H1 (cell line): ENCODE measurements at regions not wholly inside any gene's neighbourhood (a gene's known extent, or its start where the extent isn't known, plus 50 kb on each side); places are given as distances from the start of the nearest gene placed in this dataset.

Experiments used
- CTCF ChIA-PET: fragments of 300-600 bp; sonication (Branson Sonifier 250); formaldehyde crosslinking; loops from one replicate; lab custom pipeline; 2021; ENCODE audit not compliant: partially characterized antibody; lab: Charles Lee
- POLR2A ChIA-PET: fragments of 300-600 bp; sonication (Branson Sonifier 250); formaldehyde crosslinking; loops from one replicate; lab custom pipeline; 2021; ENCODE audit warnings: inconsistent platforms; ENCODE audit not compliant: partially characterized antibody; lab: Charles Lee
- DNase-seq, 2 experiments: peaks; one replicate each; pipeline versions ENCODE4 v3.0.0 to v3.0.0-alpha.2; 2010 to 2022; ENCODE audit warnings: low spot score in 2 of 2, low read depth in 1 of 2, mixed read lengths in 1 of 2
- FAIRE-seq: peaks from 2 replicates; lab custom pipeline; 2011; peaks lifted over from hg19 to GRCh38; lab: Jason Lieb, UNC
- H2AFZ ChIP-seq: 2 replicates; pipeline ENCODE4 v1.8.1; 2012; ENCODE audit warnings: low read length, inconsistent platforms
- H2AK5ac ChIP-seq: 2 replicates; pipeline ENCODE4 v1.6.1; 2013; ENCODE audit warnings: low read depth, low read length
- H2BK120ac ChIP-seq: replicated peaks from 2 replicates; pipeline ENCODE3; 2013; ENCODE audit warnings: low read depth, low read length, inconsistent platforms
- H2BK12ac ChIP-seq: 2 replicates; pipeline ENCODE4 v1.6.1; 2013; ENCODE audit warnings: low read depth, low read length
- H2BK15ac ChIP-seq: 2 replicates; pipeline ENCODE4 v1.6.1; 2013; ENCODE audit warnings: low read length
- H2BK20ac ChIP-seq: 2 replicates; pipeline ENCODE4 v1.6.1; 2013; ENCODE audit warnings: low read length
- H2BK5ac ChIP-seq: 2 replicates; pipeline ENCODE4 v1.6.1; 2013; ENCODE audit warnings: low read depth, low read length
- H3K14ac ChIP-seq: 2 replicates; pipeline ENCODE4 v1.6.1; 2013; ENCODE audit warnings: inconsistent platforms; ENCODE audit not compliant: insufficient read length
- H3K18ac ChIP-seq: 2 replicates; pipeline ENCODE4 v1.6.1; 2013; ENCODE audit warnings: low read length; ENCODE audit errors: extremely low read depth
- H3K23ac ChIP-seq: 2 replicates; pipeline ENCODE4 v1.6.1; 2013; ENCODE audit warnings: inconsistent platforms; ENCODE audit not compliant: insufficient read length
- H3K23me2 ChIP-seq: 2 replicates; pipeline ENCODE4 v1.6.1; 2013; ENCODE audit warnings: low read depth, low read length
- H3K27ac ChIP-seq: 2 replicates; pipeline ENCODE4 v1.6.1; 2011; ENCODE audit warnings: low read depth, low read length, inconsistent platforms
- H3K27me3 ChIP-seq, 4 experiments: replicated peaks in 1 of 4; 1 replicate in 1 of 4; 2 replicates in 3 of 4; pipeline versions ENCODE4 v1.6.1 to v1.8.1; 2011 to 2013; ENCODE audit warnings: low read length in 3 of 4, mild to moderate bottlenecking in 3 of 4, inconsistent platforms in 2 of 4, mixed read lengths in 2 of 4, moderate library complexity in 1 of 4; ENCODE audit not compliant: control insufficient read depth in 3 of 4, insufficient read depth in 3 of 4; ENCODE audit errors: extremely low read depth in 1 of 4
- H3K36me3 ChIP-seq, 4 experiments: 2 replicates each; pipeline versions ENCODE4 v1.6.1 to v1.8.1; 2011 to 2013; ENCODE audit warnings: mild to moderate bottlenecking in 4 of 4, low read length in 3 of 4, moderate library complexity in 2 of 4, control low read depth in 1 of 4, inconsistent platforms in 1 of 4; ENCODE audit not compliant: insufficient read depth in 4 of 4, control insufficient read depth in 2 of 4
- H3K4ac ChIP-seq: replicated peaks from 2 replicates; pipeline ENCODE3; 2013; ENCODE audit warnings: low read length, low read depth, mixed read lengths, inconsistent platforms; ENCODE audit not compliant: insufficient read length
- H3K4me1 ChIP-seq, 4 experiments: replicated peaks in 1 of 4; 1 replicate in 1 of 4; 2 replicates in 3 of 4; pipeline versions ENCODE4 v1.6.1 to v1.8.1; 2011 to 2013; ENCODE audit warnings: low read length in 3 of 4, inconsistent platforms in 2 of 4, mixed read lengths in 1 of 4; ENCODE audit not compliant: insufficient read depth in 4 of 4, control insufficient read depth in 3 of 4
- H3K4me2 ChIP-seq, 2 experiments: 2 replicates each; pipeline versions ENCODE4 v1.6.1 to v1.8.1; 2011 to 2013; ENCODE audit warnings: low read depth in 2 of 2, low read length in 2 of 2, control low read depth in 1 of 2, inconsistent platforms in 1 of 2, mild to moderate bottlenecking in 1 of 2; ENCODE audit not compliant: insufficient read depth in 1 of 2
- H3K4me3 ChIP-seq, 4 experiments: fragments of 200-600, 300-600 bp in 1 of 4; sonication (generic), shearing (Covaris generic), sonication (Bioruptor Twin) in 1 of 4; 2 replicates each; pipeline versions ENCODE4 v1.5.1 to v1.8.1; 2011 to 2016; ENCODE audit warnings: low read length in 4 of 4, low read depth in 3 of 4, control low read depth in 2 of 4, inconsistent platforms in 2 of 4, mild to moderate bottlenecking in 2 of 4, mixed read lengths in 1 of 4, moderate library complexity in 1 of 4; ENCODE audit not compliant: insufficient read depth in 2 of 4; ENCODE audit errors: extremely low read depth in 1 of 4
- H3K56ac ChIP-seq: replicated peaks from 2 replicates; pipeline ENCODE3; 2013; ENCODE audit warnings: low read depth, mild to moderate bottlenecking, mixed read lengths, low read length, inconsistent platforms; ENCODE audit not compliant: insufficient read length
- H3K79me1 ChIP-seq: 2 replicates; pipeline ENCODE4 v1.6.1; 2013; ENCODE audit warnings: low read depth, low read length, control low read depth
- H3K79me2 ChIP-seq, 2 experiments: 2 replicates each; pipeline versions ENCODE4 v1.6.1 to v1.8.1; 2012 to 2013; ENCODE audit warnings: low read length in 2 of 2, mild to moderate bottlenecking in 2 of 2, inconsistent platforms in 1 of 2; ENCODE audit not compliant: insufficient read depth in 2 of 2, control insufficient read depth in 1 of 2
- H3K9ac ChIP-seq, 4 experiments: replicated peaks in 1 of 4; 1 replicate in 1 of 4; 2 replicates in 3 of 4; pipeline versions ENCODE4 v1.6.1 to v1.8.1; 2011 to 2013; ENCODE audit warnings: low read depth in 3 of 4, low read length in 3 of 4, control low read depth in 2 of 4, mild to moderate bottlenecking in 2 of 4, moderate library complexity in 2 of 4, inconsistent platforms in 1 of 4; ENCODE audit errors: extremely low read depth in 1 of 4
- H3K9me3 ChIP-seq, 2 experiments: 2 replicates each; pipeline versions ENCODE4 v1.6.1 to v1.8.1; 2012 to 2013; ENCODE audit warnings: mild to moderate bottlenecking in 2 of 2, moderate library complexity in 2 of 2, control low read depth in 1 of 2, inconsistent platforms in 1 of 2, low read depth in 1 of 2, low read length in 1 of 2, mixed read lengths in 1 of 2; ENCODE audit not compliant: insufficient read depth in 2 of 2
- H4K20me1 ChIP-seq, 2 experiments: replicated peaks in 1 of 2; 2 replicates each; pipeline versions ENCODE3 to v1.8.1; 2011 to 2013; ENCODE audit warnings: inconsistent platforms in 2 of 2, low read length in 2 of 2, mild to moderate bottlenecking in 1 of 2; ENCODE audit not compliant: insufficient read depth in 2 of 2, control insufficient read depth in 1 of 2
- H4K5ac ChIP-seq: 2 replicates; pipeline ENCODE4 v1.6.1; 2013; ENCODE audit warnings: low read length, low read depth, mixed read lengths, inconsistent platforms; ENCODE audit not compliant: insufficient read length
- H4K8ac ChIP-seq: 2 replicates; pipeline ENCODE4 v1.8.0; 2013; ENCODE audit warnings: mild to moderate bottlenecking, moderate library complexity, low read length, inconsistent platforms; ENCODE audit not compliant: insufficient read depth; ENCODE audit errors: extremely low read depth
- H4K91ac ChIP-seq: replicated peaks from 2 replicates; pipeline ENCODE3; 2013; ENCODE audit warnings: low read length, mixed read lengths, inconsistent platforms; ENCODE audit not compliant: insufficient read length
- CBX8 ChIP-seq: fragments of 300-800, 300-1000 bp; sonication (generic); IDR thresholded peaks from 2 replicates; pipeline ENCODE4 v1.7.1; 2016; ENCODE audit warnings: low read depth, low read length, borderline replicate concordance
- CHD2 ChIP-seq: IDR thresholded peaks from 2 replicates; pipeline ENCODE4 v1.6.1; 2012; ENCODE audit warnings: low read length, improper control_type of control experiment
- MAFK ChIP-seq: IDR thresholded peaks from 2 replicates; pipeline ENCODE4 v1.6.1; 2012; ENCODE audit warnings: low read depth, mild to moderate bottlenecking, improper control_type of control experiment, low read length
- POU5F1 ChIP-seq: IDR thresholded peaks from 2 replicates; pipeline ENCODE4 v1.6.1; 2011; ENCODE audit warnings: low read depth, mild to moderate bottlenecking, low read length, moderate library complexity
- RFX5 ChIP-seq: IDR thresholded peaks from 2 replicates; pipeline ENCODE4 v1.6.1; 2011; ENCODE audit warnings: low read depth, low read length, improper control_type of control experiment, borderline replicate concordance
- SRF ChIP-seq: IDR thresholded peaks from 2 replicates; pipeline ENCODE4 v1.6.1; 2011; ENCODE audit warnings: mild to moderate bottlenecking, low read depth, low read length, moderate library complexity
- YY1 ChIP-seq: IDR thresholded peaks from 2 replicates; pipeline ENCODE4 v1.6.1; 2011; ENCODE audit warnings: low read depth, mild to moderate bottlenecking, low read length
- WGBS, 2 experiments: shearing (Covaris generic) in 1 of 2; methylation state at CpG; one replicate each; pipeline versions ENCODE4 v1.1.6 to v1.1.7; 2013 to 2015; ENCODE audit warnings: low lambda C conversion rate in 2 of 2, mixed read lengths in 2 of 2, inconsistent platforms in 1 of 2, low coverage in 1 of 2, missing lambda C conversion rate in 1 of 2; ENCODE audit not compliant: insufficient replicate concordance in 2 of 2, insufficient coverage in 1 of 2, insufficient read length in 1 of 2; ENCODE audit errors: extremely low coverage in 1 of 2, missing lambda C conversion rate in 1 of 2; 5-methylcytosine and 5-hydroxymethylcytosine counted together

DNA sequence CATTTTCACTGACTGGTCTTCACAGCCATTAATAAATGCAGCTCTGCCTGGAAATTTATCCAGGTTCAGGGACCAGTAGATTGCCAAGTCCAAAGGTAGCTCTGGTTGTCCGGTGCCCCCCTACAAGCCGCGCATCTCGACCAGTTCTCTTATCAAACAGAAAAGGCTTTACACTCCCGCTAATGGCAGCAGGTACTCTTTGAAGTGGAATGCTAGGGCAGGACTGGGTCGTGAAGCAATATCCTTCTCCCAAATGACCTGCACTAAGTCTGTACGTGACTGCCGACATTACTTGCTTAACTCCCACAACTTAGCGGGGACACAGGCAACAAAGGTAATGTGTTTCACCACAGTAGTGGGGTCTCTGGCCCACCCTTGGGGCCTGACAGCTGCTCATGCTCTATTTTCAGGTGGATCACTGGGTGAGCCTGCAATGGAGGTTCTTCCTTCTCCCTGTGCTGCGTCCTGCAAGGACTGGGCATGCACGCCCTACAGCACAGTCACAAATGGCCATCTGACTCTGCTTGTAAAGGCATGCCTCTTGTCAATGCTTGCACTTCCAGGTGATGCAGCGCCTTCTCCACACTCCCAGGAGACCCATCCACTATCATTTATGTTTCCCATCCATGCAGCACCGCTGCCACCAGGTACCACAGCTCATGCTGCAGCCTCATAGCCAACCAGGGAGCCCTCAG lies 96.1 kb upstream of the CTSC start:
- H3K23me2 ChIP-seq, result no peaks in the 10 kb centered on the region
- H4K20me1 ChIP-seq, result no peaks in the 10 kb centered on the region
- DNase-seq, result no peak
- H2BK15ac ChIP-seq, result no peak overlapping the region
- H3K4me2 ChIP-seq, result no peak overlapping the region
- no peak overlapping the region for H3K27ac ChIP-seq
- no peak overlapping the region for H4K8ac ChIP-seq
- no peaks in the 10 kb centered on the region for H3K79me2 ChIP-seq
- no peak overlapping the region for H2AK5ac ChIP-seq
- no peak overlapping the region for H3K56ac ChIP-seq
- H3K79me1 ChIP-seq, result no peaks in the 10 kb centered on the region
- H2BK5ac ChIP-seq, result no peak overlapping the region
- no peak overlapping the region for H3K18ac ChIP-seq
- no peak overlapping the region for H3K4ac ChIP-seq
- TF ChIP-seq YY1, result no peak
- no peak for TF ChIP-seq SRF
- no peak for TF ChIP-seq CHD2
- TF ChIP-seq POU5F1, result no peak
- no peak for TF ChIP-seq CBX8
- no peak for TF ChIP-seq MAFK
- TF ChIP-seq RFX5, result no peak
- ChIA-PET CTCF (interaction anchor here (0.6 kb wide), 1 partner anchor 702 kb away, joined by 3 read pairs; no protein-coding TSS in a partner anchor), POLR2A (no interaction called here)
- H2AFZ ChIP-seq, result no peak overlapping the region
- no peak overlapping the region for H3K23ac ChIP-seq
- no peaks in the 10 kb centered on the region for H3K36me3 ChIP-seq
- no peak overlapping the region for H4K5ac ChIP-seq
- no peak overlapping the region for H3K4me3 ChIP-seq
- 91% methylated on average over 13 of the region's 13 CpGs; no CpG with 5 or more reads in 1 of the 2 experiments for WGBS, 2 experiments
- H3K9ac ChIP-seq, result no peak overlapping the region
- peak overlapping the region; percentile 35 for H4K91ac ChIP-seq
- FAIRE-seq, result no peak
- no peak overlapping the region for H2BK120ac ChIP-seq
- H3K27me3 ChIP-seq, result peaks cover 0 to 1% (median 0%) of the 10 kb centered on the region in 4 experiments; a peak in 1 of 7 replicates
- peaks cover 10 to 12% of the 10 kb centered on the region in 2 experiments; a peak in 3 of 4 replicates for H3K9me3 ChIP-seq
- no peak overlapping the region for H3K14ac ChIP-seq
- H2BK20ac ChIP-seq, result no peak overlapping the region
- peaks cover 0 to 4% (median under 1%) of the 10 kb centered on the region in 4 experiments; a peak in 2 of 7 replicates for H3K4me1 ChIP-seq
- H2BK12ac ChIP-seq, result 0 out of 2 replicates have a peak overlapping the region, but pooled peaks have one; percentile 32
